HFF-Myc (cell line): ENCODE measurements at regions not wholly inside any gene's neighbourhood (a gene's known extent, or its start where the extent isn't known, plus 50 kb on each side); places are given as distances from the start of the nearest gene placed in this dataset.

Experiments used
- DNase-seq: peaks from one replicate; pipeline ENCODE4 v3.0.0-alpha.2; 2011; ENCODE audit warnings: low read depth; ENCODE audit errors: extremely low read depth
- H3K4me3 ChIP-seq: replicated peaks from 2 replicates; pipeline ENCODE4 v1.5.1; 2011; ENCODE audit warnings: low read depth, mild to moderate bottlenecking, control low read depth, low read length
- CTCF ChIP-seq: IDR thresholded peaks from 2 replicates; pipeline ENCODE4 v1.5.1; 2012; ENCODE audit warnings: mild to moderate bottlenecking, low read depth, low read length, control low read depth; ENCODE audit errors: missing control alignments

- no peak overlapping the region for H3K4me3 ChIP-seq
- no peak for TF ChIP-seq CTCF
- DNase-seq = no peak
Measured at GRCh38 chr13:40484101-40484800, 182.2 kb downstream of the FOXO1 start.

GRCh38 chr13:40484974-40485373, 181.5 kb downstream of the FOXO1 start:
- TF ChIP-seq CTCF = no peak
- no peak overlapping the region for H3K4me3 ChIP-seq
- no peak for DNase-seq

GRCh38 chr13:40485611-40486517, 180.6 kb downstream of the FOXO1 start:
- H3K4me3 ChIP-seq = no peak overlapping the region
- no peak for TF ChIP-seq CTCF
- no peak for DNase-seq

- no peak overlapping the region for H3K4me3 ChIP-seq
- DNase-seq = no peak
- TF ChIP-seq CTCF = no peak
Measured at GRCh38 chr13:40486518-40487163, 179.8 kb downstream of the FOXO1 start.

- no peak for DNase-seq
- no peak overlapping the region for H3K4me3 ChIP-seq
- TF ChIP-seq CTCF = no peak
Measured at GRCh38 chr13:40488869-40489391, 177.5 kb downstream of the FOXO1 start.

- H3K4me3 ChIP-seq = no peak overlapping the region
- no peak for TF ChIP-seq CTCF
- DNase-seq = no peak
Measured at GRCh38 chr13:40490086-40490758, 176.2 kb downstream of the FOXO1 start.
